ENCODE measurements at regions not wholly inside any gene's neighbourhood (a gene's known extent, or its start where the extent isn't known, plus 50 kb on each side); places are given as distances from the start of the nearest gene placed in this dataset.
"Not testable (repeated sequence)": the region's sequence is repeated elsewhere in the genome, so short reads cannot be mapped to it uniquely, and the experiment has no call there.

GRCh38 chrX:150212672-150213480 lies 150.2 kb upstream of the MAMLD1 start:
- DNase-seq (ENCODE audit: low read depth) = no peak

- no peak for DNase-seq (ENCODE audit: low read depth)
Measured at GRCh38 chrX:150213481-150214030, 149.6 kb upstream of the MAMLD1 start.

GRCh38 chrX:150216000-150216399 lies 147.1 kb upstream of the MAMLD1 start:
- DNase-seq (ENCODE audit: low read depth) = not testable (repeated sequence)

- DNase-seq (ENCODE audit: low read depth) = no peak
Measured at GRCh38 chrX:150216716-150217115, 146.4 kb upstream of the MAMLD1 start.

GRCh38 chrX:150217609-150218008 lies 145.5 kb upstream of the MAMLD1 start:
- DNase-seq (ENCODE audit: low read depth) = no peak

- no peak for DNase-seq (ENCODE audit: low read depth)
Measured at GRCh38 chrX:150219374-150220185, 143.5 kb upstream of the MAMLD1 start.

- no peak for DNase-seq (ENCODE audit: low read depth)
Measured at GRCh38 chrX:150223176-150224015, 139.7 kb upstream of the MAMLD1 start.

GRCh38 chrX:150224676-150225075 lies 138.4 kb upstream of the MAMLD1 start:
- DNase-seq (ENCODE audit: low read depth) = no peak

- DNase-seq (ENCODE audit: low read depth) = no peak
Measured at GRCh38 chrX:150225266-150225665, 137.9 kb upstream of the MAMLD1 start.

GRCh38 chrX:150225756-150226155 lies 137.4 kb upstream of the MAMLD1 start:
- no peak for DNase-seq (ENCODE audit: low read depth)

- no peak for DNase-seq (ENCODE audit: low read depth)
Measured at GRCh38 chrX:150226223-150226965, 136.7 kb upstream of the MAMLD1 start.

GRCh38 chrX:150227321-150227860 lies 135.7 kb upstream of the MAMLD1 start:
- DNase-seq (ENCODE audit: low read depth) = no peak

- DNase-seq (ENCODE audit: low read depth) = no peak
Measured at GRCh38 chrX:150227873-150228410, 135.2 kb upstream of the MAMLD1 start.

- DNase-seq (ENCODE audit: low read depth) = no peak
Measured at GRCh38 chrX:150228431-150228830, 134.7 kb upstream of the MAMLD1 start.

GRCh38 chrX:150229030-150229429 lies 134.1 kb upstream of the MAMLD1 start:
- DNase-seq (ENCODE audit: low read depth) = no peak

GRCh38 chrX:150229481-150229880 lies 133.6 kb upstream of the MAMLD1 start:
- DNase-seq (ENCODE audit: low read depth) = no peak

GRCh38 chrX:150230952-150231351 lies 132.2 kb upstream of the MAMLD1 start:
- not testable (repeated sequence) for DNase-seq (ENCODE audit: low read depth)

GRCh38 chrX:150231368-150231767 lies 131.7 kb upstream of the MAMLD1 start:
- not testable (repeated sequence) for DNase-seq (ENCODE audit: low read depth)

- DNase-seq (ENCODE audit: low read depth) = not testable (repeated sequence)
Measured at GRCh38 chrX:150232222-150232621, 130.9 kb upstream of the MAMLD1 start.

- no peak for DNase-seq (ENCODE audit: low read depth)
Measured at GRCh38 chrX:150234126-150234525, 129.0 kb upstream of the MAMLD1 start.

GRCh38 chrX:150236327-150236726 lies 126.8 kb upstream of the MAMLD1 start:
- no peak for DNase-seq (ENCODE audit: low read depth)
